HEK293 (cell line): ENCODE measurements at regions not wholly inside any gene's neighbourhood (a gene's known extent, or its start where the extent isn't known, plus 50 kb on each side); places are given as distances from the start of the nearest gene placed in this dataset.

Source experiments
- GLIS2 ChIP-seq: fragments of 450-650 bp; formaldehyde crosslinking; IDR thresholded peaks from 2 replicates; pipeline ENCODE4 v1.5.1; 2016; ENCODE audit warnings: missing biosample characterization, missing genetic modification characterization
- KLF9 ChIP-seq: fragments of 450-650 bp; formaldehyde crosslinking; IDR thresholded peaks from 2 replicates; pipeline ENCODE4 v1.5.1; 2016; ENCODE audit warnings: missing biosample characterization, missing genetic modification characterization, low read depth
- ZBTB8A ChIP-seq: fragments of 450-650 bp; formaldehyde crosslinking; IDR thresholded peaks from 2 replicates; pipeline ENCODE4 v1.5.1; 2016; ENCODE audit warnings: missing biosample characterization, missing genetic modification characterization
- ZNF214 ChIP-seq: fragments of 450-650 bp; formaldehyde crosslinking; IDR thresholded peaks from 2 replicates; pipeline ENCODE4 v1.5.1; 2017; ENCODE audit warnings: missing biosample characterization, mild to moderate bottlenecking, missing genetic modification characterization, borderline replicate concordance
- ZNF221 ChIP-seq: fragments of 450-650 bp; formaldehyde crosslinking; IDR thresholded peaks from 2 replicates; pipeline ENCODE4 v1.5.1; 2017; ENCODE audit warnings: missing biosample characterization, missing genetic modification characterization, borderline replicate concordance
- ZNF274 ChIP-seq, 2 experiments: fragments of 200-500 bp in 1 of 2; fragments of 450-650 bp in 1 of 2; sonication (Bioruptor generic) in 1 of 2; formaldehyde crosslinking in 1 of 2; IDR thresholded peaks; 2 replicates each; pipeline versions ENCODE4 v1.5.1 to v1.6.1; 2014 to 2016; ENCODE audit warnings: borderline replicate concordance in 1 of 2, inconsistent platforms in 1 of 2, low read length in 1 of 2, missing biosample characterization in 1 of 2, missing genetic modification characterization in 1 of 2
- ZNF501 ChIP-seq: fragments of 450-650 bp; formaldehyde crosslinking; IDR thresholded peaks from 2 replicates; pipeline ENCODE4 v1.5.1; 2016; ENCODE audit warnings: missing biosample characterization, missing genetic modification characterization
- TF ChIP-seq, protein P1 (sequence below): fragments of 450-650 bp; formaldehyde crosslinking; IDR thresholded peaks from 2 replicates; pipeline ENCODE4 v1.5.1; 2016; ENCODE audit warnings: missing biosample characterization, missing genetic modification characterization
- TF ChIP-seq, protein P2 (sequence below): fragments of 450-650 bp; formaldehyde crosslinking; IDR thresholded peaks from 2 replicates; pipeline ENCODE4 v1.5.1; 2016; ENCODE audit warnings: missing biosample characterization, missing genetic modification characterization
- TF ChIP-seq, protein P3 (sequence below): fragments of 450-650 bp; formaldehyde crosslinking; IDR thresholded peaks from 2 replicates; pipeline ENCODE4 v1.5.1; 2016; ENCODE audit warnings: missing biosample characterization, missing genetic modification characterization
- TF ChIP-seq, protein P4 (sequence below): fragments of 450-650 bp; formaldehyde crosslinking; IDR thresholded peaks from 2 replicates; pipeline ENCODE4 v1.5.1; 2016; ENCODE audit warnings: missing biosample characterization, missing genetic modification characterization

DNA sequence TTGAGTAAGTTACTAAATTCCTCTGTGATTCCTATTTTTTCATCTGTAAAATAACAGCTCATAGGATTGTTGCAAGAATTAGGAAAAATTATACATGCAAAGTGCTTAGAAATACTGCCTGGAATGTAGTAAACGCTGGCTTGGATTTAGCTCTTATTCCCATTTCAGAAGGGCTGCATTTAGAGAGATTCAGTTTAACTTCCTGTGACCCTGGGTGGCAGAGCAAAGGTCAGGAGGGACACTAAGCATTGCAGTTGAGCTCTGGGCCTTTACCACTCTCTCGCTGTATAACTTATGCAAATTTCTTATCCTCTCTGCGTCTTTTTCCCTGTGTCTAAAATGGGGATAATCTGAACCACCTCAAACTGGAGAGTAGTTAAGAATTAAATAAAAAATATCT lies 241.0 kb upstream of the POU3F1 start:
- TF ChIP-seq ZBTB8A (tag by site-specific recombination) (no peak), ZNF501 (tag by site-specific recombination) (no peak), GLIS2 (no peak), KLF9 (tag by site-specific recombination) (no peak), ZNF214 (tag by site-specific recombination) (no peak), ZNF221 (tag by site-specific recombination) (no peak), ZNF274 (IDR thresholded peaks at IDR 0.05; ENCODE audit: low read length) (no peak), ZNF274 (tag by site-specific recombination; IDR thresholded peaks at IDR 0.05; ENCODE audit: borderline replicate concordance) (no peak)
- TF ChIP-seq, protein P1, sequence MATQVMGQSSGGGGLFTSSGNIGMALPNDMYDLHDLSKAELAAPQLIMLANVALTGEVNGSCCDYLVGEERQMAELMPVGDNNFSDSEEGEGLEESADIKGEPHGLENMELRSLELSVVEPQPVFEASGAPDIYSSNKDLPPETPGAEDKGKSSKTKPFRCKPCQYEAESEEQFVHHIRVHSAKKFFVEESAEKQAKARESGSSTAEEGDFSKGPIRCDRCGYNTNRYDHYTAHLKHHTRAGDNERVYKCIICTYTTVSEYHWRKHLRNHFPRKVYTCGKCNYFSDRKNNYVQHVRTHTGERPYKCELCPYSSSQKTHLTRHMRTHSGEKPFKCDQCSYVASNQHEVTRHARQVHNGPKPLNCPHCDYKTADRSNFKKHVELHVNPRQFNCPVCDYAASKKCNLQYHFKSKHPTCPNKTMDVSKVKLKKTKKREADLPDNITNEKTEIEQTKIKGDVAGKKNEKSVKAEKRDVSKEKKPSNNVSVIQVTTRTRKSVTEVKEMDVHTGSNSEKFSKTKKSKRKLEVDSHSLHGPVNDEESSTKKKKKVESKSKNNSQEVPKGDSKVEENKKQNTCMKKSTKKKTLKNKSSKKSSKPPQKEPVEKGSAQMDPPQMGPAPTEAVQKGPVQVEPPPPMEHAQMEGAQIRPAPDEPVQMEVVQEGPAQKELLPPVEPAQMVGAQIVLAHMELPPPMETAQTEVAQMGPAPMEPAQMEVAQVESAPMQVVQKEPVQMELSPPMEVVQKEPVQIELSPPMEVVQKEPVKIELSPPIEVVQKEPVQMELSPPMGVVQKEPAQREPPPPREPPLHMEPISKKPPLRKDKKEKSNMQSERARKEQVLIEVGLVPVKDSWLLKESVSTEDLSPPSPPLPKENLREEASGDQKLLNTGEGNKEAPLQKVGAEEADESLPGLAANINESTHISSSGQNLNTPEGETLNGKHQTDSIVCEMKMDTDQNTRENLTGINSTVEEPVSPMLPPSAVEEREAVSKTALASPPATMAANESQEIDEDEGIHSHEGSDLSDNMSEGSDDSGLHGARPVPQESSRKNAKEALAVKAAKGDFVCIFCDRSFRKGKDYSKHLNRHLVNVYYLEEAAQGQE (tag by site-specific recombination), result no peak
- TF ChIP-seq, protein P2, sequence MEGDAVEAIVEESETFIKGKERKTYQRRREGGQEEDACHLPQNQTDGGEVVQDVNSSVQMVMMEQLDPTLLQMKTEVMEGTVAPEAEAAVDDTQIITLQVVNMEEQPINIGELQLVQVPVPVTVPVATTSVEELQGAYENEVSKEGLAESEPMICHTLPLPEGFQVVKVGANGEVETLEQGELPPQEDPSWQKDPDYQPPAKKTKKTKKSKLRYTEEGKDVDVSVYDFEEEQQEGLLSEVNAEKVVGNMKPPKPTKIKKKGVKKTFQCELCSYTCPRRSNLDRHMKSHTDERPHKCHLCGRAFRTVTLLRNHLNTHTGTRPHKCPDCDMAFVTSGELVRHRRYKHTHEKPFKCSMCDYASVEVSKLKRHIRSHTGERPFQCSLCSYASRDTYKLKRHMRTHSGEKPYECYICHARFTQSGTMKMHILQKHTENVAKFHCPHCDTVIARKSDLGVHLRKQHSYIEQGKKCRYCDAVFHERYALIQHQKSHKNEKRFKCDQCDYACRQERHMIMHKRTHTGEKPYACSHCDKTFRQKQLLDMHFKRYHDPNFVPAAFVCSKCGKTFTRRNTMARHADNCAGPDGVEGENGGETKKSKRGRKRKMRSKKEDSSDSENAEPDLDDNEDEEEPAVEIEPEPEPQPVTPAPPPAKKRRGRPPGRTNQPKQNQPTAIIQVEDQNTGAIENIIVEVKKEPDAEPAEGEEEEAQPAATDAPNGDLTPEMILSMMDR (tag by site-specific recombination), result no peak
- TF ChIP-seq, protein P3, sequence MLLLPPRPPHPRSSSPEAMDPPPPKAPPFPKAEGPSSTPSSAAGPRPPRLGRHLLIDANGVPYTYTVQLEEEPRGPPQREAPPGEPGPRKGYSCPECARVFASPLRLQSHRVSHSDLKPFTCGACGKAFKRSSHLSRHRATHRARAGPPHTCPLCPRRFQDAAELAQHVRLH (tag by site-specific recombination), result no peak
- TF ChIP-seq, protein P4, sequence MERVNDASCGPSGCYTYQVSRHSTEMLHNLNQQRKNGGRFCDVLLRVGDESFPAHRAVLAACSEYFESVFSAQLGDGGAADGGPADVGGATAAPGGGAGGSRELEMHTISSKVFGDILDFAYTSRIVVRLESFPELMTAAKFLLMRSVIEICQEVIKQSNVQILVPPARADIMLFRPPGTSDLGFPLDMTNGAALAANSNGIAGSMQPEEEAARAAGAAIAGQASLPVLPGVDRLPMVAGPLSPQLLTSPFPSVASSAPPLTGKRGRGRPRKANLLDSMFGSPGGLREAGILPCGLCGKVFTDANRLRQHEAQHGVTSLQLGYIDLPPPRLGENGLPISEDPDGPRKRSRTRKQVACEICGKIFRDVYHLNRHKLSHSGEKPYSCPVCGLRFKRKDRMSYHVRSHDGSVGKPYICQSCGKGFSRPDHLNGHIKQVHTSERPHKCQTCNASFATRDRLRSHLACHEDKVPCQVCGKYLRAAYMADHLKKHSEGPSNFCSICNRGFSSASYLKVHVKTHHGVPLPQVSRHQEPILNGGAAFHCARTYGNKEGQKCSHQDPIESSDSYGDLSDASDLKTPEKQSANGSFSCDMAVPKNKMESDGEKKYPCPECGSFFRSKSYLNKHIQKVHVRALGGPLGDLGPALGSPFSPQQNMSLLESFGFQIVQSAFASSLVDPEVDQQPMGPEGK, result no peak
